ENCODE measurements at regions not wholly inside any gene's neighbourhood (a gene's known extent, or its start where the extent isn't known, plus 50 kb on each side); places are given as distances from the start of the nearest gene placed in this dataset.

- no peaks in the 10 kb centered on the region for H3K27me3 ChIP-seq
- no peak for TF ChIP-seq POLR2A (IDR thresholded peaks at IDR 0.05)
- TF ChIP-seq CTCF (IDR thresholded peaks at IDR 0.05): no peak
- no peak overlapping the region for H3K27ac ChIP-seq
- no peaks in the 10 kb centered on the region for H3K36me3 ChIP-seq
- H3K4me3 ChIP-seq: no peak overlapping the region
- no peaks in the 10 kb centered on the region for H3K9me3 ChIP-seq
- H3K4me1 ChIP-seq: peaks cover 0 to 4% (median 0%) of the 10 kb centered on the region in 4 donors
- DNase-seq: no peak
Measured at GRCh38 chr4:24643774-24644520, 59.6 kb upstream of the DHX15 start.

- TF ChIP-seq POLR2A (IDR thresholded peaks at IDR 0.05) (no peak), CTCF (IDR thresholded peaks at IDR 0.05) (no peak)
- Histone ChIP-seq H3K4me1 (peaks cover 0 to 4% (median 0%) of the 10 kb centered on the region in 4 donors), H3K36me3 (no peaks in the 10 kb centered on the region), H3K27me3 (no peaks in the 10 kb centered on the region), H3K27ac (no peak overlapping the region), H3K4me3 (no peak overlapping the region), H3K9me3 (no peaks in the 10 kb centered on the region)
- DNase-seq: no peak
Measured at GRCh38 chr4:24644983-24645764, 60.8 kb upstream of the DHX15 start.

GRCh38 chr4:24645765-24646550 is 61.6 kb upstream of the DHX15 start:
- no peak overlapping the region for H3K27ac ChIP-seq
- no peaks in the 10 kb centered on the region for H3K36me3 ChIP-seq

GRCh38 chr4:24646798-24647460 is 62.6 kb upstream of the DHX15 start:
- TF ChIP-seq CTCF (IDR thresholded peaks at IDR 0.05) (no peak), POLR2A (IDR thresholded peaks at IDR 0.05) (no peak)
- Histone ChIP-seq H3K27me3 (no peaks in the 10 kb centered on the region), H3K4me3 (no peak overlapping the region), H3K27ac (no peak overlapping the region), H3K4me1 (peaks cover 0 to 4% (median 0%) of the 10 kb centered on the region in 4 donors), H3K36me3 (no peaks in the 10 kb centered on the region), H3K9me3 (no peaks in the 10 kb centered on the region)
- no peak for DNase-seq

More at GRCh38 chr4:24645765-24646550, 61.6 kb upstream of the DHX15 start:
- DNase-seq: no peak
- H3K27me3 ChIP-seq: no peaks in the 10 kb centered on the region
- H3K4me1 ChIP-seq: peaks cover 0 to 4% (median 0%) of the 10 kb centered on the region in 4 donors
- no peak overlapping the region for H3K4me3 ChIP-seq
- no peak for TF ChIP-seq CTCF (IDR thresholded peaks at IDR 0.05)
- no peak for TF ChIP-seq POLR2A (IDR thresholded peaks at IDR 0.05)
- H3K9me3 ChIP-seq: no peaks in the 10 kb centered on the region

Measured in Peyer's patch (tissue), 4 donors.